Activated CD4-positive, alpha-beta T cell treated with anti-CD3 and anti-CD28 coated beads, Interleukin-2, amount 50 U/mL, for 48 hours (primary cell): ENCODE measurements at regions not wholly inside any gene's neighbourhood (a gene's known extent, or its start where the extent isn't known, plus 50 kb on each side); places are given as distances from the start of the nearest gene placed in this dataset.

ENCODE experiments used
- DNase-seq, 2 experiments: peaks; one replicate each; pipeline ENCODE4 v3.0.0-alpha.2; 2020

GRCh38 chr4:161101881-161102280 lies 1061.9 kb downstream of the FSTL5 start:
- DNase-seq, result no peak

DNA sequence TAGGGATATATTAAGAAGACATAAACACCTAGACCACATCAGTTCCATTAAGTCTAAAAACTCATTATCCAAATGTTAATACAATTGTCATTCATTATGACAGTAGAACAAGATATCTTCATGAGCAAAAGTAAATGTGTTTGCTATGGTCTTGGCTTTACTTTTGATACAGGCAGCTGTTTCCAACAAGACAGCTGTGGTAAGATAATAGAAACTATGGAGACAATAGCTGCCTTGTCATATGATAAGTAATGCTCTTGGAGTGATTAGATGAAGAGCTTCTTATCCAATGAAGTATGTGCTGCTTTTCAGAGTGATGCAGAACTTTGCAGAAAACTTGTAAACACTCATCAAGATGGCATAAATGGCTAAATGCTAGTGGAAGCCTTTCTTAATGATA lies 1066.0 kb downstream of the FSTL5 start:
- DNase-seq, result no peak

DNA sequence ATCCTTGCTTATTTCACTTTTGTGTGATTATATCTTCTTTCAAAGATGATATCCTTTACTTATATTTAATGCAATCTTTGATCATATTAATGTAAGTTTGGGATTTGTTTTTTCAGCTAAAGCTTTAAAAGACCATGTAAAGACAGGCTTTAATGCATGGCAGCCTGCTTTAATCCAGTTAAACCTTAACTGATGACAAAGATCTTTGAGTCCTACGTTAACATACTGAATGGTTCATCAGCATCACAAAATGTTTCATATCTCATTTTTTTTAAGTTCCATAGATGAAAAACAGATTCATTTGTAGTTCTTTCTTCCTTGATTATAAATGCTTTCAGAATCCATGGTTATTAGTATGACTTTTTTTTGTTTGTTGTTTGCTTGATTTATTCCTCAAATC lies 1102.8 kb downstream of the FSTL5 start:
- DNase-seq, result no peak
